K562 (cell line): ENCODE measurements at regions not wholly inside any gene's neighbourhood (a gene's known extent, or its start where the extent isn't known, plus 50 kb on each side); places are given as distances from the start of the nearest gene placed in this dataset.

Experiments used
- ATAC-seq: fragments of 200-7000 bp; cut with Tn5 transposase; 3 replicates; pipeline ENCODE4 v1.9.1; 2020; ENCODE audit warnings: moderate library complexity
- BruUV-seq: library from RNA; stranded (reverse); fragments of 400-500 nt; replicated peaks from 2 replicates; lab custom pipeline; 2021; lab: Mats Ljungman, UMichigan
- CTCF ChIA-PET: fragments of 300-600 bp; formaldehyde crosslinking; extraction: SDS; loops from one replicate; lab custom pipeline; 2021; ENCODE audit warnings: low intra/inter-chr PET ratio; lab: Yijun Ruan, JAX
- POLR2A ChIA-PET: fragments of 300-600, 350-650 bp; sonication (Branson Sonifier 250); formaldehyde crosslinking; extraction: SDS; loops from one replicate; lab custom pipeline; 2021; ENCODE audit warnings: antibody characterized with exemption, inconsistent platforms; lab: Yijun Ruan, JAX
- DNase-seq, 4 experiments: peaks; one replicate each; pipeline versions ENCODE4 v3.0.0 to v3.0.0-alpha.2; 2011 to 2018; ENCODE audit warnings: low spot score in 3 of 4, mixed read lengths in 3 of 4; ENCODE audit errors: extremely low read depth in 1 of 4
- FAIRE-seq: peaks from 2 replicates; lab custom pipeline; 2011; peaks lifted over from hg19 to GRCh38; lab: Jason Lieb, UNC
- H2AFZ ChIP-seq: 2 replicates; pipeline ENCODE4 v1.6.0; 2011; ENCODE audit warnings: low read depth, low read length, control low read depth, inconsistent platforms
- H3K27ac ChIP-seq: fragments of 200-600 bp; 3 replicates; pipeline ENCODE4 v1.8.0; 2011; ENCODE audit warnings: low read depth, mild to moderate bottlenecking, control low read depth, inconsistent platforms, low read length, moderate library complexity, mixed read lengths; ENCODE audit errors: extremely low read depth
- H3K27me3 ChIP-seq, 2 experiments: fragments of 300-600 bp in 1 of 2; 2 replicates in 1 of 2; 3 replicates in 1 of 2; pipeline versions ENCODE4 v1.6.0 to v1.8.0; 2011; ENCODE audit warnings: inconsistent platforms in 2 of 2, low read length in 2 of 2, mild to moderate bottlenecking in 1 of 2, mixed read lengths in 1 of 2, moderate library complexity in 1 of 2; ENCODE audit not compliant: control insufficient read depth in 2 of 2, insufficient read depth in 2 of 2
- H3K36me3 ChIP-seq: fragments of 300-600 bp; 3 replicates; pipeline ENCODE4 v1.8.0; 2011; ENCODE audit warnings: mild to moderate bottlenecking, low read length, inconsistent platforms; ENCODE audit not compliant: control insufficient read depth, insufficient read depth
- H3K4me1 ChIP-seq, 2 experiments: fragments of 200-600 bp in 1 of 2; replicated peaks in 1 of 2; 2 replicates in 1 of 2; 3 replicates in 1 of 2; pipeline versions ENCODE4 v1.5.1 to v1.8.0; 2011; ENCODE audit warnings: inconsistent platforms in 2 of 2, low read length in 2 of 2, mild to moderate bottlenecking in 1 of 2, mixed read lengths in 1 of 2, moderate library complexity in 1 of 2; ENCODE audit not compliant: control insufficient read depth in 2 of 2, insufficient read depth in 2 of 2
- H3K4me2 ChIP-seq: 2 replicates; pipeline ENCODE4 v1.6.1; 2011; ENCODE audit warnings: low read length, control low read depth, inconsistent platforms, mixed read lengths; ENCODE audit not compliant: insufficient read depth
- H3K4me3 ChIP-seq: fragments of 200-600 bp; sonication (generic), shearing (Covaris generic); 2 replicates; pipeline ENCODE4 v1.5.1; 2016; ENCODE audit warnings: control low read depth, inconsistent platforms
- H3K79me2 ChIP-seq: fragments of 200-600 bp; 3 replicates; pipeline ENCODE4 v1.8.0; 2011; ENCODE audit warnings: low read length, inconsistent platforms; ENCODE audit not compliant: control insufficient read depth, insufficient read depth
- H3K9ac ChIP-seq, 2 experiments: 2 replicates each; pipeline versions ENCODE4 v1.6.0 to v1.6.1; 2011; ENCODE audit warnings: low read depth in 2 of 2, low read length in 2 of 2, control low read depth in 1 of 2, inconsistent platforms in 1 of 2, mild to moderate bottlenecking in 1 of 2, mixed read lengths in 1 of 2; ENCODE audit not compliant: insufficient read depth in 1 of 2
- H3K9me1 ChIP-seq: one replicate; pipeline ENCODE4 v1.6.0; 2011; ENCODE audit warnings: inconsistent platforms, mild to moderate bottlenecking, low read length, moderate library complexity; ENCODE audit not compliant: control insufficient read depth, insufficient read depth
- H3K9me3 ChIP-seq: replicated peaks from 2 replicates; pipeline ENCODE4 v1.5.1; 2011; ENCODE audit warnings: low read depth, low read length, inconsistent platforms; ENCODE audit not compliant: control insufficient read depth, insufficient read depth
- H4K20me1 ChIP-seq: replicated peaks from 2 replicates; pipeline ENCODE4 v1.6.1; 2011; ENCODE audit warnings: low read length, inconsistent platforms, mixed read lengths; ENCODE audit not compliant: control insufficient read depth, insufficient read depth
- CBFA2T2 ChIP-seq: fragments of 450-650 bp; conservative IDR thresholded peaks from 2 replicates; pipeline ENCODE4 v1.6.1; 2017; ENCODE audit warnings: mild to moderate bottlenecking
- EP400 ChIP-seq: fragments of 450-650 bp; IDR thresholded peaks from 2 replicates; pipeline ENCODE4 v1.6.1; 2017; ENCODE audit warnings: antibody characterized with exemption, mild to moderate bottlenecking, moderate library complexity
- FOXP1 ChIP-seq: sonication (generic); formaldehyde crosslinking; IDR thresholded peaks from 2 replicates; pipeline ENCODE4 v1.8.0; 2022; ENCODE audit warnings: mild to moderate bottlenecking, missing genetic modification reagents
- HDAC1 ChIP-seq, 2 experiments: fragments of 450-650 bp; IDR thresholded peaks; 2 replicates each; pipeline ENCODE4 v1.6.1; 2016 to 2017; ENCODE audit warnings: inconsistent platforms in 1 of 2, mild to moderate bottlenecking in 1 of 2, moderate library complexity in 1 of 2
- HMG20B ChIP-seq: fragments of 250-450 bp; sonication (Bioruptor Pico); IDR thresholded peaks from 2 replicates; pipeline ENCODE4 v1.5.0; 2021; ENCODE audit warnings: mild to moderate bottlenecking
- MAFK ChIP-seq: IDR thresholded peaks from 2 replicates; pipeline ENCODE4 v1.6.1; 2011; ENCODE audit warnings: low read length, improper control_type of control experiment
- NBN ChIP-seq: fragments of 450-650 bp; IDR thresholded peaks from 2 replicates; pipeline ENCODE4 v1.6.1; 2016; ENCODE audit warnings: low read depth, mild to moderate bottlenecking
- TEAD4 ChIP-seq, 2 experiments: sonication (generic) in 1 of 2; formaldehyde crosslinking in 1 of 2; IDR thresholded peaks; 2 replicates each; pipeline versions ENCODE4 v1.6.1 to v1.8.0; 2012 to 2022; ENCODE audit warnings: borderline replicate concordance in 1 of 2, inconsistent platforms in 1 of 2, low read length in 1 of 2, mild to moderate bottlenecking in 1 of 2, missing genetic modification reagents in 1 of 2
- ZMIZ1 ChIP-seq, 2 experiments: fragments of 150-350 bp in 1 of 2; IDR thresholded peaks; 2 replicates each; pipeline ENCODE4 v1.6.1; 2012 to 2016; ENCODE audit warnings: low read depth in 2 of 2, low read length in 2 of 2, mild to moderate bottlenecking in 1 of 2, moderate library complexity in 1 of 2
- ZNF217 ChIP-seq: sonication (generic); formaldehyde crosslinking; IDR thresholded peaks from 2 replicates; pipeline ENCODE4 v1.8.0; 2022; ENCODE audit warnings: mild to moderate bottlenecking, missing genetic modification reagents
- ZNF324 ChIP-seq: fragments of 250-450 bp; sonication (Bioruptor Pico); IDR thresholded peaks from 2 replicates; pipeline ENCODE4 v1.4.0; 2020; ENCODE audit warnings: mild to moderate bottlenecking
- WGBS: fragments of 100-300 bp; shearing (Covaris generic); methylation state at CpG from one replicate; pipeline ENCODE4 v1.1.6; 2016; ENCODE audit warnings: low coverage, mixed read lengths; ENCODE audit not compliant: insufficient coverage; ENCODE audit errors: missing lambda C conversion rate; 5-methylcytosine and 5-hydroxymethylcytosine counted together
- in situ Hi-C: fragments of 300-500 bp; cut with MboI; formaldehyde crosslinking; loops from 4 replicates; pipeline ENCODE4 v1.15.0; 2018; ENCODE audit warnings: inconsistent platforms, mixed read lengths
- intact Hi-C: fragments of 100-400 bp; cut with micrococcal nuclease; formaldehyde crosslinking; loops from 2 replicates; pipeline ENCODE4 v1.14.2; 2022

- no peaks in the 10 kb centered on the region for H3K9me3 ChIP-seq
- 0% methylated on average over 8 of the region's 8 CpGs for WGBS
- ChIA-PET POLR2A (no interaction called here), CTCF (no interaction called here)
- no peak overlapping the region for H3K4me2 ChIP-seq
- FAIRE-seq (no peak), DNase-seq (no peak), ATAC-seq (no peak)
- no peak overlapping the region for H3K27ac ChIP-seq
- no peak overlapping the region for H3K9ac ChIP-seq
- BruUV-seq: no TSS peak
- no peaks in the 10 kb centered on the region for H4K20me1 ChIP-seq
- no peak overlapping the region for H3K4me3 ChIP-seq
- H3K27me3 ChIP-seq: no peaks in the 10 kb centered on the region
- no peak overlapping the region for H2AFZ ChIP-seq
- H3K36me3 ChIP-seq: no peaks in the 10 kb centered on the region
- intact Hi-C loops: no loop called here
- H3K4me1 ChIP-seq: no peaks in the 10 kb centered on the region
- H3K79me2 ChIP-seq: no peaks in the 10 kb centered on the region
- no peaks in the 10 kb centered on the region for H3K9me1 ChIP-seq
- in situ Hi-C loops: no loop called here
- TF ChIP-seq CBFA2T2: no peak
- TF ChIP-seq HDAC1 (IDR thresholded peaks at IDR 0.05): no peak
- TF ChIP-seq ZNF217 (CRISPR knock-in tag): no peak
- TF ChIP-seq TEAD4 (IDR thresholded peaks at IDR 0.05; ENCODE audit: low read length): no peak
- TF ChIP-seq TEAD4 (CRISPR knock-in tag; IDR thresholded peaks at IDR 0.05; ENCODE audit: borderline replicate concordance): no peak
- no peak for TF ChIP-seq MAFK
- TF ChIP-seq NBN: no peak
- no peak for TF ChIP-seq ZMIZ1 (IDR thresholded peaks at IDR 0.05; ENCODE audit: low read depth in 2 of 2, low read length in 2 of 2)
- no peak for TF ChIP-seq ZNF324
- TF ChIP-seq EP400: no peak
- TF ChIP-seq HMG20B: no peak
- no peak for TF ChIP-seq FOXP1
Observed at GRCh38 chr5:52409835-52410234, 377.9 kb upstream of the ITGA1 start.
